ENCODE measurements at regions not wholly inside any gene's neighbourhood (a gene's known extent, or its start where the extent isn't known, plus 50 kb on each side); places are given as distances from the start of the nearest gene placed in this dataset.

DNA sequence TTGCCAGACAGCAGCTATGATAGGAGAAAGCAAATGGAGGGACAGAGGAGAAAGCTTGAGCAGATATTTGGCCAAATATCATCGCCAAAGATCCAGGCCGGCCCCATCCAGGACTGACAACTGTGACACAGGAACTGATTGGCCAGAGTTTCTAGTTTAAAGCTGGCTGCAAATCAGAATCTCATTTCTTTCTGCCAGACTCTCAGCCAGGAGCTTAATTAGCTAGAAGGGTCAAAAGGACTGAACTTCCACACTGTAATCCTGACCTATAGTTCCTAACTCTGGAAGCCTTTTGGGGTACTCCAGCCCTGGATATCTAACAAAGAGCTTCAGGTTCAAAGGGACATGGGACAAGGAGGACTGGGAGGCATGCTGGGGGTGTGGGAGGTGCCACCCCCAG lies 106.7 kb upstream of the GNG12 start (continued):
- TF ChIP-seq TCF7 (CRISPR knock-in tag; IDR thresholded peaks at IDR 0.05; ENCODE audit: low read depth): no peak
- no peak for TF ChIP-seq CREM (CRISPR knock-in tag; IDR thresholded peaks at IDR 0.05)

- ATAC-seq (no peak), DNase-seq (ENCODE audit: low spot score) (no peak)
- ChIA-PET POLR2A (no interaction called here), CTCF (interaction anchor here (0.7 kb wide), 1 partner anchor 173 kb away, joined by 3 read pairs; no protein-coding TSS in a partner anchor)
- no peak overlapping the region for H3K4me3 Mint-ChIP-seq
- no peaks in the 10 kb centered on the region for H3K4me1 Mint-ChIP-seq
- H3K36me3 Mint-ChIP-seq: no peaks in the 10 kb centered on the region
- H3K27ac Mint-ChIP-seq: no peak overlapping the region
- TF ChIP-seq ZNF423 (CRISPR knock-in tag; IDR thresholded peaks at IDR 0.05) (no peak), ELF4 (CRISPR knock-in tag; IDR thresholded peaks at IDR 0.05; ENCODE audit: low read depth) (no peak), NFE2L1 (CRISPR knock-in tag; IDR thresholded peaks at IDR 0.05) (no peak), ZBTB21 (CRISPR knock-in tag; IDR thresholded peaks at IDR 0.05; ENCODE audit: borderline replicate concordance) (no peak), ZNF138 (CRISPR knock-in tag; conservative IDR thresholded peaks at IDR 0.05) (no peak), RORB (CRISPR knock-in tag; IDR thresholded peaks at IDR 0.05) (no peak), SOX15 (CRISPR knock-in tag; IDR thresholded peaks at IDR 0.05) (no peak), NFATC4 (CRISPR knock-in tag; IDR thresholded peaks at IDR 0.05) (no peak), IRF1 (CRISPR knock-in tag; IDR thresholded peaks at IDR 0.05) (no peak)
- TF ChIP-seq, protein P1, sequence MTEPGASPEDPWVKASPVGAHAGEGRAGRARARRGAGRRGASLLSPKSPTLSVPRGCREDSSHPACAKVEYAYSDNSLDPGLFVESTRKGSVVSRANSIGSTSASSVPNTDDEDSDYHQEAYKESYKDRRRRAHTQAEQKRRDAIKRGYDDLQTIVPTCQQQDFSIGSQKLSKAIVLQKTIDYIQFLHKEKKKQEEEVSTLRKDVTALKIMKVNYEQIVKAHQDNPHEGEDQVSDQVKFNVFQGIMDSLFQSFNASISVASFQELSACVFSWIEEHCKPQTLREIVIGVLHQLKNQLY (CRISPR knock-in tag; IDR thresholded peaks at IDR 0.05): no peak
- TF ChIP-seq, protein P2, sequence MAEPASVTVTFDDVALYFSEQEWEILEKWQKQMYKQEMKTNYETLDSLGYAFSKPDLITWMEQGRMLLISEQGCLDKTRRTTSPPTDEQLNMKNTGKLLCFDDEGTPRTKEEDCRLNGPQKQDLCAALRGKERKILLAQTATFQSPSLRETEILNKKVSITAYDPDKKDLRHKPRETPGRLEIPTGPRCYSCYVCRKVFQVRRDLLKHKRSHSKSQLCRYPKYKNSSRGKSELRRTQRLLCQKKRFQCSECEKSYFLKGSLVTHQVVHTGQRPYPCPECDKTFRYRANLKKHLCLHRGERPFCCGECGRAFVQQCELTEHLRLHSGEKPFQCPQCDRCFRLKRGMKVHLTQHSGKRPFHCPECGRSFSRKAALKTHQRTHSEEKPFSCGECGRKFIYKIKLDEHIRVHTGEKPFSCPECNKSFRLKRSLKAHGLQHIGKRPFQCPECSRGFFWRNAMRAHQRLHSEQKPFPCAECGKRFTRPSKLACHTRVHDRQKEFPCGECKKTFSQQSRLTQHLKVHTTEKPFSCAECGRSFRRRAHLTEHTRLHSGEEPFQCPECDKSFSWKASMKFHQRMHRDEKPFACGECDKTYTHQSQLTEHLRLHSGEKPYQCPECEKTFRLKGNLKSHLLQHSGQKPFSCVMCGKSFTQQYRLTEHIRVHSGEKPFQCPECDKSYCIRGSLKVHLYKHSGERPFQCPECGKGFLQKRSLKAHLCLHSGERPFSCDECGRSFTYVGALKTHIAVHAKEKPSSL (CRISPR knock-in tag; conservative IDR thresholded peaks at IDR 0.05): no peak
- TF ChIP-seq, protein P3, sequence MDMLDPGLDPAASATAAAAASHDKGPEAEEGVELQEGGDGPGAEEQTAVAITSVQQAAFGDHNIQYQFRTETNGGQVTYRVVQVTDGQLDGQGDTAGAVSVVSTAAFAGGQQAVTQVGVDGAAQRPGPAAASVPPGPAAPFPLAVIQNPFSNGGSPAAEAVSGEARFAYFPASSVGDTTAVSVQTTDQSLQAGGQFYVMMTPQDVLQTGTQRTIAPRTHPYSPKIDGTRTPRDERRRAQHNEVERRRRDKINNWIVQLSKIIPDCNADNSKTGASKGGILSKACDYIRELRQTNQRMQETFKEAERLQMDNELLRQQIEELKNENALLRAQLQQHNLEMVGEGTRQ (CRISPR knock-in tag; IDR thresholded peaks at IDR 0.05): no peak
- TF ChIP-seq, protein P4, sequence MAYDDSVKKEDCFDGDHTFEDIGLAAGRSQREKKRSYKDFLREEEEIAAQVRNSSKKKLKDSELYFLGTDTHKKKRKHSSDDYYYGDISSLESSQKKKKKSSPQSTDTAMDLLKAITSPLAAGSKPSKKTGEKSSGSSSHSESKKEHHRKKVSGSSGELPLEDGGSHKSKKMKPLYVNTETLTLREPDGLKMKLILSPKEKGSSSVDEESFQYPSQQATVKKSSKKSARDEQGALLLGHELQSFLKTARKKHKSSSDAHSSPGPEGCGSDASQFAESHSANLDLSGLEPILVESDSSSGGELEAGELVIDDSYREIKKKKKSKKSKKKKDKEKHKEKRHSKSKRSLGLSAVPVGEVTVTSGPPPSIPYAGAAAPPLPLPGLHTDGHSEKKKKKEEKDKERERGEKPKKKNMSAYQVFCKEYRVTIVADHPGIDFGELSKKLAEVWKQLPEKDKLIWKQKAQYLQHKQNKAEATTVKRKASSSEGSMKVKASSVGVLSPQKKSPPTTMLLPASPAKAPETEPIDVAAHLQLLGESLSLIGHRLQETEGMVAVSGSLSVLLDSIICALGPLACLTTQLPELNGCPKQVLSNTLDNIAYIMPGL (CRISPR knock-in tag; IDR thresholded peaks at IDR 0.05): no peak
- TF ChIP-seq, protein P5, sequence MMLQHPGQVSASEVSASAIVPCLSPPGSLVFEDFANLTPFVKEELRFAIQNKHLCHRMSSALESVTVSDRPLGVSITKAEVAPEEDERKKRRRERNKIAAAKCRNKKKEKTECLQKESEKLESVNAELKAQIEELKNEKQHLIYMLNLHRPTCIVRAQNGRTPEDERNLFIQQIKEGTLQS (CRISPR knock-in tag; conservative IDR thresholded peaks at IDR 0.05): no peak
- TF ChIP-seq, protein P6, sequence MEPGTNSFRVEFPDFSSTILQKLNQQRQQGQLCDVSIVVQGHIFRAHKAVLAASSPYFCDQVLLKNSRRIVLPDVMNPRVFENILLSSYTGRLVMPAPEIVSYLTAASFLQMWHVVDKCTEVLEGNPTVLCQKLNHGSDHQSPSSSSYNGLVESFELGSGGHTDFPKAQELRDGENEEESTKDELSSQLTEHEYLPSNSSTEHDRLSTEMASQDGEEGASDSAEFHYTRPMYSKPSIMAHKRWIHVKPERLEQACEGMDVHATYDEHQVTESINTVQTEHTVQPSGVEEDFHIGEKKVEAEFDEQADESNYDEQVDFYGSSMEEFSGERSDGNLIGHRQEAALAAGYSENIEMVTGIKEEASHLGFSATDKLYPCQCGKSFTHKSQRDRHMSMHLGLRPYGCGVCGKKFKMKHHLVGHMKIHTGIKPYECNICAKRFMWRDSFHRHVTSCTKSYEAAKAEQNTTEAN (CRISPR knock-in tag; IDR thresholded peaks at IDR 0.05): no peak
- H3K9me3 Mint-ChIP-seq: peaks cover 4% of the 10 kb centered on the region
- H3K27me3 Mint-ChIP-seq (ENCODE audit: low read depth): no peaks in the 10 kb centered on the region
Measured at GRCh38 chr1:67939186-67939743, 106.0 kb upstream of the GNG12 start.

All from WTC11 (cell line).